T-helper 2 cell treated with Interferon-gamma antibody and Interleukin-4, amounts not matched to agents 100 ng/mL and 5 ng/mL, for 36 hours (primary cell): ENCODE measurements at regions not wholly inside any gene's neighbourhood (a gene's known extent, or its start where the extent isn't known, plus 50 kb on each side); places are given as distances from the start of the nearest gene placed in this dataset.

ENCODE experiments used
- intact Hi-C: fragments of 100-400 bp; cut with micrococcal nuclease; formaldehyde crosslinking; loops from one replicate; pipeline ENCODE4 v1.15.1; 2023

DNA sequence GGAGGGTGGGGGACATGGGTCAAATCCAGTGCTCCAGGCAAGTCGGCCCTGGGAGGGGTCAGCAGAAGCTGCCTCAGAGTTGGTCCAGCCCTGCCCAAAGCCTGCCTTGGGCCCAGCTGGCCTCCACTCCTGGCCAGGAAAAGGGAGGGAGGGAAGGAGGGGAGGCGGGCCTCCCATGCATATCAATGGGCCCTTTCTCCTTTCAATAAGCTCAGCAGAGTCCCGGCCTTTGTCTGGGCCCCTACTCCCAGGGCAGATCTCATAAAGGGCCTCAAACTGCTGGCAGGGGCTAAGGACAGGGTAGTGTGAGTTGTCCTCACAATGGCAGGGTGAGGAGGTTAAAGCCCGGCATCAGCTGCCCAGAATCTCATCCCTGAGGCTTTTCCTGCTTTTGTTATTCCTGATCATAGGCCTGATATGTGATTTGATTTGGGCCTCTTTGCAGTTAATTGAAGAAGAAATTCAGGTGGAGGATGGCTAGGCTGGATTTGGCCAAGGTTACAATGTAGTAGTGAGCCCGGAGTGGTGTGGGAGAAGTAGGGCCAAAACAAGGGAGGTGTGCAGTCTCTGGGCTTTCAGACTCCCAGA lies 121.1 kb upstream of the ATP6AP2 start:
- intact Hi-C loops, result loop anchor here (10.0 kb wide), 1 partner anchor 645 kb away; no protein-coding TSS in a partner anchor

DNA sequence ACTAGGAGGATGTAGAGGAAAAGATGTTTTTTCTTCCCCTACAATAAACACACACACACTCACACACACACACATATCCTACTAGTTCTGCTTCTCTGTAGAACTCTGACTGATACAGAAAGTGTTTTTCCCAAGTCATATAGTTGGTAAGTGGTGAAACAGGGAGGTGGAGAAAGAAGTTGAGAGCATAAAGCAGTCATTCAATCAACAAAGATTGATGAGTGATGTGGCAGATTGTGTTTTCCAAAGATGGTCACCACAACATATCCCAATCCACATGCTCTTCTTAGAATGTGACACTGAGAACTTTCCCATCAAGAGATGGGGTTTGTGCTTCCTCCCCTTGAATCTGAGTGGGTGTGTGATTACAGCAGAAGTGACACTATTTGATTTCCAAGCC lies 123.4 kb upstream of the ATP6AP2 start:
- intact Hi-C loops, result no loop called here

DNA sequence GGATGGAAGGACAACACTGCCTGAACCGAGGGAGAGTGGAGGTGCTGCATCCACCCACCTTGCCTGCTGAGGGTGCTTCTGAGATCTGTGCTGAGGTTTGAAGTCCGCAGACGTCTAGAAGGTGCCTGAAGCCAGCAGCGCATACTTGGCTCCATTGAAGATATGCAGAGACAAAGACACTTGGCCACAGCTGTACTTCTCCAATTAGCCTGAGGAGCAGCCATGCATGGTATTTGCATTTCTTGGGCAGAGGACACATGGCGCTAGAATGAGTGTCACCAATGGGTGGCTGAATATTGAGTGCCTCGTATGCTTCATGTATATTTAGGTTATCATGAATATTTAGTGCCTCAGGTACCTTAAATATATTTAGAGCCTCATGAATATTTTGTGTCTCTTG lies 128.7 kb upstream of the ATP6AP2 start:
- intact Hi-C loops, result no loop called here

DNA sequence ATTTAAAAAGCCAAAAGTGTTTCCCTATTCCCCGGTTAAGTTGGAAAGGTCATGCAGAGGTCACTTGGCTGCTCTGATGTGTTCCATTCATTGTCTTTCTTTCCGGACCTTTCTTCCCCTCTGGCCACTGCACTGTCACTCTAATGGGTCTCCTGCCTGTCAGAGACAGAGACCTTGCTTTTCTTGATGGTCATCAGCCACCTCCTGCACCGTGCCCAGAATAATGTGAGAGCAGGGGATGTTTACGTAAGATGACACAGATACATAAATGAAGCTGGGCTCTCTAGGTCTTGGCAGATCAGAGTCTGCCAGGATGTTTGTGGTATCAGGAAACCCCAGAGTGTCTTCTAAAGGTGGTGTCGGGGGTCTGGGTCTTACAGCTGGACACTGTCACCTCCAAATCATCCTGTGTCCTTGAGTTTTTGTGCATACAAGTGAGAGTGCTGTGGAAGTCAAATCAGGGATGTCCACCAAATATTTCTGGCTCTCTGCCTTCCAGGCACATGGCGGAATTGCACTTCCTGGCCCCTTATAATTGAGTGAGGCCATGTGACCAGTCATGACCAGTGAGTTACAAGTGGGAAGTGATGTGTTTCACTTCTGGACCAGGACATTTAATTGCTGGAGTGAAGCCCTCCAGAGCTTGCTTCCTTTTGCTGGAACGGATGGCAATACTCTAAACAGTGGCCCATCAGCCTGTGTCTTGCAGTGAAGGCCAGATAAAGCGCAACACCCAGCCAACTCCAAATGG lies 130.6 kb upstream of the ATP6AP2 start:
- intact Hi-C loops, result no loop called here

DNA sequence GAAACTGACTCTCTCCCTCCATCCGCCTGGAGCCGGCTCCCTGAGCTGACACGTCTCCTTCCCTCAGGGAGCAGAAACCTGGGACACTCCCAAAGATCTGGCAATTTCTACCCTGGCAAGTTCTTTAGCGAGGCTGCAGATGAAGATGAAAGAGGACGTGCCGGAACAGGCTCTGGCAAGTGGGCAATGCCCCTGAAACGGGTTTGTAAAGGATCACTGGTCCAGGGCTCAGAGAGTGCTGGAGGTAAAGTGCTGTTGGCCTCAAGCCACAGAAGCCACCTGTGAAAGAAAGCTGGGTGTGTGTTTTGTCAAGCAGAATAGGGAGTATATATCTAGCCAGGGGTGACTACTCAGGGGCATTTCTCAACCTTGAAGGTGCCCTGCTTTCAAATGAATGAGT lies 131.4 kb upstream of the ATP6AP2 start:
- intact Hi-C loops, result no loop called here

DNA sequence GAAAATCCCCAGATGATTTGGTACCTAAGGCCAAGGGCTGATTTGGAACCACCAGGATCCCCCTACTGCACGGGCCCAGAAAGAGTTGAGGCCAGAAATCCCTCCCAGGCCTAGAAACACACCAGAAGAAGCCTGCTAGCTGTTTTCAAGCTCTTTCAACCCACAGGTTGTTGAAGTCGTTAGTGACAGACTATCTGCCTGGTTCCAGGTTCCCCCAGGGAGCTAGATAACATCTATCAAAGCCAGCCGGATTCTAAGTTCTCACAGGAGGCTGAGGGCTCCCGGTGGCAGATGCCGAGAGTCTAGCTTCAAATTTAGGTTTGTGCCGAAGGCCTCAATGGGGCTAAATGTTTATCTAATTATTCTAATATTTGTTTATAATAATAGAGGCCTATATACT lies 132.0 kb upstream of the ATP6AP2 start:
- intact Hi-C loops, result no loop called here

DNA sequence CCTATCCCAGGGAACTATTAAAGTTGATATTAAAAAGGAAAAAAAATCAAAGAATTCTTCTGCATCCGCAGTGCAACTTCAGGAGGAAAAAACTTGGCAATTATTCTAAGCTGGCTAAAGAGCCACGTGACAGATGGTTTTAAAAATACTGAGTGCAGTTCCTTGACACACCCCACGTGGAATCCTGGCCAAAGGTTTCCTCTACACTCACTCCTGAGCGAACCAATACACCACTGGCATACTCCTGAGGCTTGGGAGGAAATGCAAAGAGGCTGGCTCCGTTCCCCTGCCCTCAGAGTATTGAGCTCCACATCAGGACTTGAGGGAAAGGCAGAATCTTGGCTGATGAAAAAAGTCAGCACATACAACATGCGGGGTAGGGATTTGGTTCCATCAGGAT lies 133.8 kb upstream of the ATP6AP2 start:
- intact Hi-C loops, result no loop called here

DNA sequence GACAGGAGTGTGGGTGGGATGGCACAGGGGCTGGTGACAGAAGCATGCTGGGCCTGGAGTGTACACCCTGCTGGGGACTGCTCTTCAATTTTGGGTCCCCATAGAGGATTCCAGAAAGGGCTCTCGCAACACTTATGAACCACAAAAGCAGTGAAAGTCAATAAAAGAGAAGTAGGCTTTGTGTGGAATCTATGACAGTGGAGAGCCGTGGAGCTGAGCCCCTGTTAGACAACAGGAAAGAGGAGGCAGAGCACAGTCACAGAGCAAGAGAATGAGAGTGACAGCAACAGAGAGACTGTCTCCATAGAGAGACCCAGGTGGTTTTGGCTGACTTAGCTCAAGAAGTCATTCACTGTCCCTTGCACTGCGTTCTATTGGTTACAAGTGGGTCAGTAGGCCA lies 135.1 kb upstream of the ATP6AP2 start:
- intact Hi-C loops, result no loop called here

DNA sequence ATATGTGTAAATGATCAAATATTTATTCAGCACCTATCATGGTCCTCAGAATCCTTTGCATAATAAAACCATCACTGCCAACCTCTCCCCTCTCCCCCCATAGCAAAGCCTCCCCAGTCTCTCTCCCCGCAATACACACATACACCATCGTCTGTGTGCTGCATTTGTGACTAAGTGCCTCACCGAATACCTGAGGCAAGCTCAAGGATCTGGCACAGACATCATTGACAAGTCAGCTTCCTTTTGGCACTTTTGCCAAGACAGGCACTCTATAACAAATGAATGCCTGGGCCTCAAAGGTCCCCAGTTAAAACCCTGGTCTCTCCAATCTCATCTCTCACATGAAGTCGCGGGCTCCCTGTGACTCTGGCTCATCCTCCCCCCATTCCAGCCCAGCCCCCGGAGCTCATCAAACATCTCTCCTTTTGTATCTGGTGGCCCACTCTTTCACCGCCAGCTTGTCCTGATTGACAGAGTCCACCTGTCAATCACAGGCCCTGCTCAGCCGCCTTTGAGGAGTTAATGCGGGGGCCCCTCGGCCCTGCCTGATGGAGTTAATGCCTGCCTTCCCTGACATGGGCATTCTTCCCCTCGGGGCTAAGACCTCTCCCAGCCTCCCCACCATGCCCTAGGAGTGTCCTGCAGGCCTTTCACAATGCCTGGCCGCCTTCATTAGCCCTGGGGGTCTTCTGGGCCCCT lies 135.8 kb upstream of the ATP6AP2 start:
- intact Hi-C loops, result no loop called here

DNA sequence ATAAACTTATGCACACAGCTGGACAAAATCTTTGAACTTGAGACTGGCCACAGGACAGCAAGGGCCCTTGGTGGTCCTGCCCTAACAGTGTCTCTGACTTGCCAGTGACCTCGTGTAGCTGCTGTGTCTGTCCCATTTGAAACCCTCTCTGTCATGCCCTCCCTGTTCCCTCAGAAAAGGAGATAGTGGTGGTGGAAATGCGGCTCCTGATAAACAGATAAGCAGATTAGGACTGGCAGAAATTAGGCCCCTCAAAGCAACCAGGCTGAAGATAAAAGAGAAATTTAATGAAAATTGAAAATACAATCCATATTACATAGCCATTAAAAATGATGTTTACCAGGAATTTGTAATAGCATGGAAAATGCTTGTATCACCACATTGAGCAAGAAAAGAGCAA lies 136.6 kb upstream of the ATP6AP2 start:
- intact Hi-C loops, result no loop called here

DNA sequence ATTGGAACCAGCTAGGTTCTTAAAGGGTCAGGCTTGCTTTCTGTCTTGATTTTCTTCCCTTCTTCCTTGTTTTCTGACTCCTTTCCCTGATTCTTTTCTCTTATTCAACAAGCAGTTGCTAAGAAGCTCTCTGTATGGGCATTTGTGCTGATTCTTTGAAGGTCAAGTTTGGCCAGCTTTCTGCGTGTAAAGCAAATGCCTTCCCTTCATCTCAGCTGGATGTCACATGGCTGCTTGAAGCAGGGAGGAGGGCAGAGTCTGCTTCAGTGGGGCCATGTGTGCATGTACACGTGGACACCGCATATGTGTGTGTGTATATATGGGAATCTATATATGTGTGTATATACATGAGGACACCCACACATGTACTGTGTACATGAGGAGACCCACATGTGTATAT lies 139.9 kb upstream of the ATP6AP2 start:
- intact Hi-C loops, result no loop called here

DNA sequence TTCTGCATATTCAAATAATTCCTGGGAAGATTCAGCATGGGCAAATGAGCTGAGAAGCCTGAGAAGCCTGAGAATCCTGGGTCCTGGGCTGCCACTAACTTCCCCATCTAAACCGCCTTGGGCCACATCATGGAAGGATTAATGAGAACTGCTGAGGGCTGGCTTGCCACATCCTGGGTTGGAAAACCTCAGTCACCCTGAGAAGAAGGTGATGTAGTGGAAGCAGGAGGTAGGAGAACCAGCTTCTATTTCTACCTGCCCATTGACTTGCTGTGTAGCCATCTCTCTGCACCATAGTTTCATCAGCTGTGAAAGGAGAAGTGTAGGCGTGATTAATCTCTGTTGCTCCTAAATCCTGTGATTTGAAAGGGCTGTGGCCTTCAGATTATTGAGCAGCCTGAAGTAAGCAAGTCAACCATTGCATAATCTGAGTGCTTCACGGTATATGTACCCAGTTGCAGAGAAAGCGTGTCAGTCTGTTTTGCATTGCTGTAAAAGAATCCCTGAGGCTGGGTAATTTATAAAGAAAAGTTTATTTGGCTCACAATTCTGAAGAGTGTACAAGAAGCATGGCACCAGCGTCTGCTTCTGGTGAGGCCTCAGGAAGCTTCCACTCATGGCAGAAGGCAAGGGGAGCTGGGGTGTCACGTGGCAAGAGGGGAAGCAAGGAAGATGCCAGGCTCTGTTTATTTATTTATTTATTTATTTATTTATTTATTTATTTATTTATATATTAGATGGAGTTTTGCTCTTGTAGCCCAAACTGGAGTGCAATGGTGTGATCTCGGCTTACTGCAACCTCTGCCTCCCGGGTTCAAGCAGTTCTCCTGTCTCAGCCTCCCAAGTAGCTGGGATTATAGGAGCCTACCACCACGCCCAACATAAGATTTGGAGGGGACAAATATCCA lies 140.9 kb upstream of the ATP6AP2 start:
- intact Hi-C loops, result no loop called here

DNA sequence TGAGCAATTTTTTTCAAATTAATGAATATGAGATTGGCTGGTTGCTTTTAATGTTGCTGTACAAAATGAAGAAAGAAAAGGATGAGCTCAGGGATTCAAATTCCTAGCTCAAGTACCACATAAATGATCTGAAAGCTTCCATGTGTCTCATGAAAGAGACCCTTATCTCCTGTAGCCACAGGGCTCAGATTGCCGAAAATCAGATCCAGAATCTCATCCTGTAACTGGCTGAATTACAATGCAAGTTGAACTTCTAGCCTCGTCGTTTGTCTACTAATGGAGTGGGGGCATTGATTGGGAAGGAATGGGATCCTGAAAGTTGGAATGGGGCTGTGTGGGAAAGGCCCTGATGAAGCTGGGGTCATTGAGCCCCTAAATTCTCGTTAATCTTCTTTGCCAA lies 143.4 kb upstream of the ATP6AP2 start:
- intact Hi-C loops, result no loop called here

DNA sequence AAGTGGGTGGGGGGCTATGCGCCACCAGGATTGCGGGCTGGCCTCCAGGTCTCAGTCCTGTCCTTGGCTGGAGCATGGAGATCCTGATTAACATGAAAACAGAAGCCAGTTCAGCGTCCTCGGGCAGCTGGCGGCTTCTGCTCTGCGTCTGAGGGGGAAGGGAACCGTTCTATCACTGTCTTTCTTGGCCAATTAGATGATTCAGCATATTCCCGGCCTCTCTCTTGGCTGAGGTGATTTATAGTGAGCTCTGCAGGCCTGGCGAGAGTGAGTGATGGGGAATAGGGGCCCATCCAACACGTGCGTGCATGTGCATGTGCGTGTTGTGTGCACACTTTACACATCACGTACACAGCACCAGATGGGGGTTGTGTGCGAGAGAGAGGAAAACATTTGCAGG lies 145.8 kb upstream of the ATP6AP2 start:
- intact Hi-C loops, result no loop called here

DNA sequence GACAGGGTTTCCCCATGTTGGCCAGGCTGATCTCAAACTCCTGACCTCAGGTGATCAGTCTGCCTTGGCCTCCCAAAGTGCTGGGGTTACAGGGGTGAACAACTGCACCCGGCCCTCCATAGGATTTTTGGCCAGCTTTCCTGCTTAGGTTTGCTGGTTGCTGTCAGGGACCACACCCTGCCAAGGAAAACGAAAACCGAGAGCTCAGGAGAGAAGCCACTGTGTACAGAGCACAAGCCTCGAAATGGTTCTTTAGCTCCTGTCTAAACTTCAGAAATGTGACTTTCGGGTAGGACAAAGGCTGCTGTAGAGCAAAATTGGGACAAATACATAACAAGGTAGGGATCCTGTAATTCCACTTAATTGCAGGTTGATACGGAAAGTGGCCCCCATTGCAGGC lies 146.3 kb upstream of the ATP6AP2 start:
- intact Hi-C loops, result no loop called here

DNA sequence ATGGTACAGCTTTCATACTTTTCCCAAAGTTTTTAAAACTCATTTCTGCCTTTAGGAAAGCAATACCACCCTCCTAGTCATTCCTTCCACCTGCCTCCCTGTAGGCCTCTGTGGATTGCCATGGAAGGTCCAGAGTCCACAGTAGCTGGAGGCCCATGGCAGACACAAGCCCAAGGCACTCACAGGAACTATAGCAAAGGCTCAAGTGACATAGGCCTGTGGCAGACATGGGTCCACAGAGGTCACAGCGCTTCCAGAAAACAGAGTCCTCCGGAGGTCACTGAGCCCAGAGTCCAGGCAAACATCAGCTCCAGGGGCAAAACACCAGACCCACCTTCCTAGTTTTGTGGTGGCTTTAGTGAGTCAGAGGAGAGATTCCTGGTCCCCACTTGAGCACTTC lies 147.6 kb upstream of the ATP6AP2 start:
- intact Hi-C loops, result no loop called here

DNA sequence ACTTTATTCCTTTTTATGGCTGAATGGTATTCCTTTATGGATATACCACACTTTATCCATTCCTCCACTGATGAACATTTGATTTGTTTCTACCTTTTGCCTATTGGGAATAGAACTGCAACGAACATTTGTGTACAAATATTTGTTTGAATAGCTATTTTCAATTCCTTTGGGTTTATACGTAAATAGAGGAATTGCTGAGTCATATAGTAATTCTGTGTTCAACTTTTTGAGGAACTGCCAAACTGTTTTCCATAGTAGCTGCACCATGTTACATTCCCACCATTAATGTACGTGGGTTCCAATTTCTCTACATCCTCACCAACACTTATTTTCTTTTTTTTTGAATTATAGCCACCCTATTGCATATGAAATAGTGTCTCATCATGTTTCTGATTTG lies 156.5 kb upstream of the ATP6AP2 start:
- intact Hi-C loops, result no loop called here

DNA sequence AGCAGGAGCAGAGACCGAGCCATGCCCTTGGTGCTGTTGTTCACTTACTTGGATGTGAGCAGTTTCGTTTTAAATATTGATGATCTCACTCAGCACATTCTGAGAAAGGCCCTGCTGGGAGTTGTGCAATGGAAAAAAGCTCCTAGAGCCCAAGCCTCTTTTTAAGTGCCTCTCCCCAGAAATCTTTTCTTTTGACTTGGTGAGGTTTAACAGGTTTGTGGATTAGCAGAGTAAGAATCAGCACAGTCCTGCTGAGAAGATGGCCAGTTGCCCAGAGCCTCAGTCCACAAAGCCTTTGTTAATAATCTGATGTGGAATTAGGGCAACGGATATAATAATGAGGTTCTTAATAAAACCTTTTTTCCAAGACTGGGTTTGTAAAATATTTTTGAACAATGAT lies 157.5 kb upstream of the ATP6AP2 start:
- intact Hi-C loops, result no loop called here

DNA sequence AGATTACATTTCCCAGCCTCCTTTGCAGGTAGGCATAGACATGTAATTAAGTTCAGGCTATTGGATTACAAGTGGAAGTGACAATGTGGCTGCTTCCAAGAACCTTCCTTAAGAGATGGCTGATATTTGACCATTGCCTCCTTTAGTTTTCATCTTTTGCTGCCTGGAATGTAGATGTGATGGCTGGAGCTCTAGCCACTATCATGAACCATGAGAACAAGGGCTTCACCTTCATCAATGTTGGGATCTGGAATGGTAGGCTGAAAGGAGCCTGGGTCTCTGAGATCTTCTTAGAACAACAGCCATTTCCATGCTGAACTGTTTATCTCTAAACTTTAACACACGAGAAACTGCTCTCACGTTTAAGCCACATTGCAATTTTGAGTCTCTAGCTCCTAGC lies 158.7 kb upstream of the ATP6AP2 start:
- intact Hi-C loops, result no loop called here

DNA sequence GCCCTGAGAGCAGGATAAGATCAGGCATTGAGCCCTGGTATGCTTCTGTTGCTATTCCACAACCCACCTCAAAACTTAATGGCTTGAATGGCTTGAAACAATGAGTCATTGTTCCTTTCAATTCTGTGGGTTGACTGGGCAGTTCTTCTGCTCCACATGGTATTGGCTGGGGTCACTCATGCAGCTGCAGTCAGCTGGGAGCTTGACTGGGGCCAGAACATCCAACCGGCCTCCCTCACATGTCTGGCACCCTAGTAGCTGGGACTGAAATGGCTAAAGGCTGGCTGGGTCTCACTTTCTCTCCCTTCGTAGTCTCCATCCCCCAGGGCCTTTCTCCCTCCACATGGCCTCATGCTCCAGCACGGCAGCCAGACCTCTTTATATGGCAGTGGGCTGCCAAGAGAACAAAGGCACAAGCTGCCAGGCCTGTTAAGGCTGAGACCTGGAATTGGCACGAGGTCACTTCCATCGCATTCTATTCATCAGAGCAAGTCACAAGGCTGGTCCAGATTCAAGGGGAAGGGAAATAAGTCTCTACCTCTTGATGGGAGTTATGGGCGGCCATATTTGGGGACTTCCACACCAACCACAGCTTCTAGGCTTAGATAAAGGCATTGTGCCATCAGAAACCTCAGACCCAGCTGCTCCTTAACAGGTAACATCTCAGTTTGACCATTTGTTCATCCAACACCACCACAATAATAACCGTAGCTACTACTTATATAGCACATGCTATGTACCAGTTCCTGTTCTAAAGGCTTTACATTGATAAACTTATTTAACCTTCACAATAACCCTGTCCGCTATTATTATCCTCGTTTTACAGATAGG lies 159.7 kb upstream of the ATP6AP2 start:
- intact Hi-C loops, result no loop called here

DNA sequence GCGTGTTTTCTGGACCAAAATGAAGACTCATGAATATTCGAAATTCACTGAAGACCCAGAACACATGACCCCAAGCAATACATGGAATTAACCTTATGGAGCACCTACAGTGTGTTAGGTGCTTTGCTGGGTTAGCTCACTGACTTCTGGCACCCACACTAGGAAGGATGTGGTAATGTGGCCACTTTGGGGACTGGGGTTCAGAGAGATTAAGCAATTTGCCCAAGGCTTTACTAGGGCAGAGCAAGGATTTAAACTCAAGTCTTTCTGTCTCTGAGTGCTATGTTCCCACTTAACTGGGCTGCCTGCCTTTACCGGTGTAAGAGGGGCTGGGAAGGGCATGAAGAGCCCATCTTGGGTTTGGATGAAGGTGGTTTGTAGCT lies 162.0 kb upstream of the ATP6AP2 start:
- intact Hi-C loops, result no loop called here
